ENCODE measurements at regions not wholly inside any gene's neighbourhood (a gene's known extent, or its start where the extent isn't known, plus 50 kb on each side); places are given as distances from the start of the nearest gene placed in this dataset.

DNA sequence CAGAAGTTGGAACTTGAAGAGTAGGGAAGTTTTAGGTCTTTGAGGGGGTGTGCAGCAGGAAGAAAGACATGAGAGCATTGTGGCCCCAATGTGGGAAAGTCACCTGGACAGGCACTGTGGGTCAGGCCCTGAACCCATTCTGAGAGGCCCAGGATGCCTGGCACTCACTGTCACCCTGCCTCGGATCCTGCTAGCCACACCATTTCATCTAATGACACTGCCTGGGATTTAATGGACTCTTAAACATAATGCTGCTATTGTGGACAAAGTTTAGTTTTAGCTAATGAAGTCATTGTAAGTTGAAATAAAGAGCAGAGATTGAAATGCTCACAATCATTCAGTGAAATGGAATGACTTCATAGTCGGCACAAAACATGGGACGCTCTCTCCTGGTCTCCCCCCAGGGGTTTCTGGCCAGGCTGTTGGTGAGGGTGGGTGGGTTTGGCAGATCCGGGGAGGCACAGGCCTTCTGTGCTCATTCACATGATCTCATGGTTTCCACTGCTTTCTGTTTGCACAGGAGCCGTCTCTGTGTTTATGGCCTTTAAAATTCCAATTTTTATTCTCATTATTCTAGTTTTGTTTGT, 141.8 kb upstream of the KLHL29 start:
- H3K27me3 ChIP-seq (ENCODE audit: control insufficient read depth, insufficient read depth, low read length) = no peaks in the 10 kb centered on the region
- H3K27ac ChIP-seq (ENCODE audit: low read length) = no peak overlapping the region

DNA sequence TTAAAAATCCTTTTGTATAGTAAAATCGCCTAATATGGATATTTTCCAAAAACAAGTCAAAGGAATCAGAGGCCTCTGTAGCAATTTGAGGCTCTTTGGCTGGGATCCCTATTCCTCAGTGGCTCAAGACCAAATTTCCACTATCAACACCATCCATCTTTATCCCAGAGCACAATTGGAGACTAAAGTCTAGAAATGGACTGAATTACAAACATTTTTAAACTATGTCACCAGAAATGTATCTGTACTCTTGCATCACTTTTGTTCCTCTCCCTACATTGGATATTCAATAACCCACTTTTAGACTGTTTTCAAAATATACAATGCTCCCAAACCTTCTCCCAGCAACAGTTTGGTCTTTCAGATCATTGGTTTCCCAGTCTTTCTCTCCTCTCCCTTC, 140.4 kb upstream of the KLHL29 start:
- no peaks in the 10 kb centered on the region for H3K27me3 ChIP-seq (ENCODE audit: control insufficient read depth, insufficient read depth, low read length)
- H3K9me3 ChIP-seq (ENCODE audit: control insufficient read depth, insufficient read depth, low read depth, low read length) = no peaks in the 10 kb centered on the region
- BruUV-seq (replicated peaks) = no TSS peak
- intact Hi-C loops (cut with micrococcal nuclease; ENCODE audit: unreplicated experiment) = no loop called here
- in situ Hi-C loops (cut with HindIII; ENCODE audit: low pct_unique_long_range_greater_than_20kb, low sequenced_read_pairs) = no loop called here
- ATAC-seq (no peak), DNase-seq (ENCODE audit: low read depth, low spot score) (no peak)
- no peaks in the 10 kb centered on the region for H3K36me3 ChIP-seq (ENCODE audit: control insufficient read depth, insufficient read depth, low read length)
- ChIA-PET POLR2A (no interaction called here), CTCF (no interaction called here)
- H3K4me3 ChIP-seq (ENCODE audit: low read depth in 2 of 2, low read length in 2 of 2) = no peak overlapping the region
- H3K27ac ChIP-seq (ENCODE audit: low read length) = no peak overlapping the region
- TF ChIP-seq TCF7L2 (IDR thresholded peaks at IDR 0.05; ENCODE audit: low read depth, low read length) = no peak
- TF ChIP-seq, protein P1, sequence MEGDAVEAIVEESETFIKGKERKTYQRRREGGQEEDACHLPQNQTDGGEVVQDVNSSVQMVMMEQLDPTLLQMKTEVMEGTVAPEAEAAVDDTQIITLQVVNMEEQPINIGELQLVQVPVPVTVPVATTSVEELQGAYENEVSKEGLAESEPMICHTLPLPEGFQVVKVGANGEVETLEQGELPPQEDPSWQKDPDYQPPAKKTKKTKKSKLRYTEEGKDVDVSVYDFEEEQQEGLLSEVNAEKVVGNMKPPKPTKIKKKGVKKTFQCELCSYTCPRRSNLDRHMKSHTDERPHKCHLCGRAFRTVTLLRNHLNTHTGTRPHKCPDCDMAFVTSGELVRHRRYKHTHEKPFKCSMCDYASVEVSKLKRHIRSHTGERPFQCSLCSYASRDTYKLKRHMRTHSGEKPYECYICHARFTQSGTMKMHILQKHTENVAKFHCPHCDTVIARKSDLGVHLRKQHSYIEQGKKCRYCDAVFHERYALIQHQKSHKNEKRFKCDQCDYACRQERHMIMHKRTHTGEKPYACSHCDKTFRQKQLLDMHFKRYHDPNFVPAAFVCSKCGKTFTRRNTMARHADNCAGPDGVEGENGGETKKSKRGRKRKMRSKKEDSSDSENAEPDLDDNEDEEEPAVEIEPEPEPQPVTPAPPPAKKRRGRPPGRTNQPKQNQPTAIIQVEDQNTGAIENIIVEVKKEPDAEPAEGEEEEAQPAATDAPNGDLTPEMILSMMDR (IDR thresholded peaks at IDR 0.05) = no peak
- no peak for TF ChIP-seq REST (IDR thresholded peaks at IDR 0.05; ENCODE audit: insufficient read depth in 1 of 2, low read depth in 2 of 2, low read length in 1 of 2)
- no peak for TF ChIP-seq POLR2AphosphoS5 (IDR thresholded peaks at IDR 0.05; ENCODE audit: low read depth, low read length)
- no peak for TF ChIP-seq SIN3A (IDR thresholded peaks at IDR 0.05; ENCODE audit: borderline replicate concordance, insufficient read depth, low read depth, low read length)
- no peaks in the 10 kb centered on the region for H3K4me1 ChIP-seq (ENCODE audit: control insufficient read depth, insufficient read depth, low read length)

More for the DNA sequence above, 141.8 kb upstream of the KLHL29 start:
- no peak for DNase-seq (ENCODE audit: low read depth, low spot score)
- CTCF ChIA-PET = no interaction called here
- BruUV-seq (replicated peaks) = no TSS peak
- Histone ChIP-seq H3K4me1 (ENCODE audit: control insufficient read depth, insufficient read depth, low read length) (no peaks in the 10 kb centered on the region), H3K9me3 (ENCODE audit: control insufficient read depth, insufficient read depth, low read depth, low read length) (no peaks in the 10 kb centered on the region), H3K36me3 (ENCODE audit: control insufficient read depth, insufficient read depth, low read length) (no peaks in the 10 kb centered on the region), H3K4me3 (ENCODE audit: low read depth in 2 of 2, low read length in 2 of 2) (no peak overlapping the region)
- in situ Hi-C loops (cut with HindIII; ENCODE audit: low pct_unique_long_range_greater_than_20kb, low sequenced_read_pairs) = no loop called here
- POLR2A ChIA-PET = no interaction called here
- ATAC-seq = no peak
- TF ChIP-seq POLR2AphosphoS5 (IDR thresholded peaks at IDR 0.05; ENCODE audit: low read depth, low read length) = no peak
- TF ChIP-seq TCF7L2 (IDR thresholded peaks at IDR 0.05; ENCODE audit: low read depth, low read length) = no peak
- TF ChIP-seq, protein P1 (IDR thresholded peaks at IDR 0.05) = no peak
- TF ChIP-seq SIN3A (IDR thresholded peaks at IDR 0.05; ENCODE audit: borderline replicate concordance, insufficient read depth, low read depth, low read length) = no peak
- no peak for TF ChIP-seq REST (IDR thresholded peaks at IDR 0.05; ENCODE audit: insufficient read depth in 1 of 2, low read depth in 2 of 2, low read length in 1 of 2)
- intact Hi-C loops (cut with micrococcal nuclease; ENCODE audit: unreplicated experiment) = no loop called here

All from Panc1 (cell line).